Tibial nerve (tissue), 3 donors: ENCODE measurements at regions not wholly inside any gene's neighbourhood (a gene's known extent, or its start where the extent isn't known, plus 50 kb on each side); places are given as distances from the start of the nearest gene placed in this dataset.

Source experiments
- POLR2A ChIP-seq, 2 donors: fragments of 450-650 bp; IDR thresholded peaks; one replicate each; pipeline ENCODE4 v1.6.1; 2017; ENCODE audit warnings: antibody characterized with exemption in 2 of 2, mild to moderate bottlenecking in 2 of 2, moderate library complexity in 2 of 2
- TF ChIP-seq, protein P1 (sequence below), 5 experiments: fragments of 200-600 bp in 3 of 5; fragments of 450-650 bp in 2 of 5; sonication (generic) in 3 of 5; IDR thresholded peaks; one replicate each; pipeline ENCODE4 v1.5.1; 2016 to 2019; ENCODE audit warnings: antibody characterized with exemption in 5 of 5, mild to moderate bottlenecking in 3 of 5, moderate library complexity in 2 of 5

DNA sequence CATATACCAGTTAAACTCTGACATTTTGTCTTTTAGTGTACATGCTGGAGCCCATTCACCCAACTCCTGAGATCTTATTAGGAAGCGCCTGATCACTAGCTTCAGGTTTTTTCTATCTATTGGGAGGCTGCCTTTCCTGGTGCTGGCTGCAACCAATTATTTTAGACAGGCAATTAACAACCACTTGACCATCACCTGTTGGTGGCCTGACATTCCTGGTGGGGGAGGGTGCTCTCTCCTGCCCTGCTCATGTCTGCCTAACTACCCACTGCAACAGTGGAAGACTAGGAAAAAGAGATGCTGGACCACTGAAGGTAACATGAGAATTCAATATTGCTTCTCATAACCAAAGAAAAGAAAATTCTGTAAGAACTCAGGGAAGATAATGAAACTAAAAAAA, 190.3 kb upstream of the GRM3 start:
- TF ChIP-seq, protein P1, sequence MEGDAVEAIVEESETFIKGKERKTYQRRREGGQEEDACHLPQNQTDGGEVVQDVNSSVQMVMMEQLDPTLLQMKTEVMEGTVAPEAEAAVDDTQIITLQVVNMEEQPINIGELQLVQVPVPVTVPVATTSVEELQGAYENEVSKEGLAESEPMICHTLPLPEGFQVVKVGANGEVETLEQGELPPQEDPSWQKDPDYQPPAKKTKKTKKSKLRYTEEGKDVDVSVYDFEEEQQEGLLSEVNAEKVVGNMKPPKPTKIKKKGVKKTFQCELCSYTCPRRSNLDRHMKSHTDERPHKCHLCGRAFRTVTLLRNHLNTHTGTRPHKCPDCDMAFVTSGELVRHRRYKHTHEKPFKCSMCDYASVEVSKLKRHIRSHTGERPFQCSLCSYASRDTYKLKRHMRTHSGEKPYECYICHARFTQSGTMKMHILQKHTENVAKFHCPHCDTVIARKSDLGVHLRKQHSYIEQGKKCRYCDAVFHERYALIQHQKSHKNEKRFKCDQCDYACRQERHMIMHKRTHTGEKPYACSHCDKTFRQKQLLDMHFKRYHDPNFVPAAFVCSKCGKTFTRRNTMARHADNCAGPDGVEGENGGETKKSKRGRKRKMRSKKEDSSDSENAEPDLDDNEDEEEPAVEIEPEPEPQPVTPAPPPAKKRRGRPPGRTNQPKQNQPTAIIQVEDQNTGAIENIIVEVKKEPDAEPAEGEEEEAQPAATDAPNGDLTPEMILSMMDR (IDR thresholded peaks at IDR 0.05), result no peak
- TF ChIP-seq POLR2A (IDR thresholded peaks at IDR 0.05), result no peak
